ENCODE measurements at regions not wholly inside any gene's neighbourhood (a gene's known extent, or its start where the extent isn't known, plus 50 kb on each side); places are given as distances from the start of the nearest gene placed in this dataset.

DNA sequence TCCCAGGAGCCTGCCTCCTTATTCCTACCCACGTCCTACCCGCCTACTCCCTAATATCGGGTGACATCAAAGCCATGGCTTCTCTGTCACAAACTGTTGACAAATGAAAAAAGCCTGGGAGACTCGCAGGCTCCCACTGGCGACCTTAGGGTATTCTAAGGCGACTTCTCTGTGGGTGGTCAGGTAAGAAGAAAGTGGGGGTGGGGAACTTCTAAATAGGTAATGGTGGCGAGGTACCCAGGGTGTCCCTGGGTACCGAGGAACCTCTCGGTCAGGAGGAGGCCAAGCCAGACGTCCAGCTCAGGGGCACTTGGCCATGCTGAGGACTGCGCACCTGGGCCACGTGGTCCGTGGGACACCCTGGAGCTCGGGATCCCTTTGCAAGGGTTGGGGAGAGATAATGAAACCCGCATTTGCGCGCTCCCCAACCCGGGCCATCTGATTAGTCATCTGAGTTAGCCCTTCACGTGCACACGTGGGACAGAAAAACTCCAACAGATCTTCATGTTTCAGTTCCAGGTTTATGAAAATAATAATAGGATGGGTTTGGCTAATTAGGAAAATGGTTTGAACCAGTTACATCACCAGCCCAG is 78.2 kb downstream of the NR2F2 start:
- no peak for TF ChIP-seq CTCF (IDR thresholded peaks at IDR 0.05)
- no peak for TF ChIP-seq MAX (CRISPR knock-in tag; IDR thresholded peaks at IDR 0.05)
- no peak for TF ChIP-seq NR2C2 (CRISPR knock-in tag; IDR thresholded peaks at IDR 0.05)
- TF ChIP-seq, protein P1, sequence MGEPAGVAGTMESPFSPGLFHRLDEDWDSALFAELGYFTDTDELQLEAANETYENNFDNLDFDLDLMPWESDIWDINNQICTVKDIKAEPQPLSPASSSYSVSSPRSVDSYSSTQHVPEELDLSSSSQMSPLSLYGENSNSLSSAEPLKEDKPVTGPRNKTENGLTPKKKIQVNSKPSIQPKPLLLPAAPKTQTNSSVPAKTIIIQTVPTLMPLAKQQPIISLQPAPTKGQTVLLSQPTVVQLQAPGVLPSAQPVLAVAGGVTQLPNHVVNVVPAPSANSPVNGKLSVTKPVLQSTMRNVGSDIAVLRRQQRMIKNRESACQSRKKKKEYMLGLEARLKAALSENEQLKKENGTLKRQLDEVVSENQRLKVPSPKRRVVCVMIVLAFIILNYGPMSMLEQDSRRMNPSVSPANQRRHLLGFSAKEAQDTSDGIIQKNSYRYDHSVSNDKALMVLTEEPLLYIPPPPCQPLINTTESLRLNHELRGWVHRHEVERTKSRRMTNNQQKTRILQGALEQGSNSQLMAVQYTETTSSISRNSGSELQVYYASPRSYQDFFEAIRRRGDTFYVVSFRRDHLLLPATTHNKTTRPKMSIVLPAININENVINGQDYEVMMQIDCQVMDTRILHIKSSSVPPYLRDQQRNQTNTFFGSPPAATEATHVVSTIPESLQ (CRISPR knock-in tag; IDR thresholded peaks at IDR 0.05) = no peak
- TF ChIP-seq TEAD4 (CRISPR knock-in tag; IDR thresholded peaks at IDR 0.05) = no peak
- TF ChIP-seq, protein P2, sequence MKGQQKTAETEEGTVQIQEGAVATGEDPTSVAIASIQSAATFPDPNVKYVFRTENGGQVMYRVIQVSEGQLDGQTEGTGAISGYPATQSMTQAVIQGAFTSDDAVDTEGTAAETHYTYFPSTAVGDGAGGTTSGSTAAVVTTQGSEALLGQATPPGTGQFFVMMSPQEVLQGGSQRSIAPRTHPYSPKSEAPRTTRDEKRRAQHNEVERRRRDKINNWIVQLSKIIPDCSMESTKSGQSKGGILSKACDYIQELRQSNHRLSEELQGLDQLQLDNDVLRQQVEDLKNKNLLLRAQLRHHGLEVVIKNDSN (CRISPR knock-in tag; IDR thresholded peaks at IDR 0.05) = 0 out of 2 replicates have a peak, but pooled peaks have one; percentile 48
- TF ChIP-seq HMGA2 (CRISPR knock-in tag; IDR thresholded peaks at IDR 0.05) = no peak
- no peak for TF ChIP-seq ZNF423 (CRISPR knock-in tag; IDR thresholded peaks at IDR 0.05)
- TF ChIP-seq FOXP4 (CRISPR knock-in tag; IDR thresholded peaks at IDR 0.05) = no peak
- TF ChIP-seq, protein P3, sequence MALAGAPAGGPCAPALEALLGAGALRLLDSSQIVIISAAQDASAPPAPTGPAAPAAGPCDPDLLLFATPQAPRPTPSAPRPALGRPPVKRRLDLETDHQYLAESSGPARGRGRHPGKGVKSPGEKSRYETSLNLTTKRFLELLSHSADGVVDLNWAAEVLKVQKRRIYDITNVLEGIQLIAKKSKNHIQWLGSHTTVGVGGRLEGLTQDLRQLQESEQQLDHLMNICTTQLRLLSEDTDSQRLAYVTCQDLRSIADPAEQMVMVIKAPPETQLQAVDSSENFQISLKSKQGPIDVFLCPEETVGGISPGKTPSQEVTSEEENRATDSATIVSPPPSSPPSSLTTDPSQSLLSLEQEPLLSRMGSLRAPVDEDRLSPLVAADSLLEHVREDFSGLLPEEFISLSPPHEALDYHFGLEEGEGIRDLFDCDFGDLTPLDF (CRISPR knock-in tag; IDR thresholded peaks at IDR 0.05) = no peak

Data from WTC11 (cell line).